HUES64 (cell line): ENCODE measurements at regions not wholly inside any gene's neighbourhood (a gene's known extent, or its start where the extent isn't known, plus 50 kb on each side); places are given as distances from the start of the nearest gene placed in this dataset.
"Not testable (repeated sequence)": the region's sequence is repeated elsewhere in the genome, so short reads cannot be mapped to it uniquely, and the experiment has no call there.

ENCODE experiments used
- H3K27ac ChIP-seq: 2 replicates; pipeline ENCODE4 v1.7.0; 2013; ENCODE audit warnings: low read depth, low read length, inconsistent platforms
- H3K27me3 ChIP-seq: 2 replicates; pipeline ENCODE4 v1.6.1; 2013; ENCODE audit warnings: mild to moderate bottlenecking, low read length; ENCODE audit not compliant: insufficient read depth
- H3K36me3 ChIP-seq: 2 replicates; pipeline ENCODE4 v1.6.1; 2013; ENCODE audit warnings: mild to moderate bottlenecking, low read length; ENCODE audit not compliant: insufficient read depth
- H3K4me1 ChIP-seq: 2 replicates; pipeline ENCODE4 v1.6.1; 2013; ENCODE audit warnings: mild to moderate bottlenecking, low read length, moderate library complexity; ENCODE audit not compliant: insufficient read depth
- H3K4me3 ChIP-seq: 2 replicates; pipeline ENCODE4 v1.5.1; 2013; ENCODE audit warnings: mild to moderate bottlenecking, low read length, moderate library complexity
- H3K9ac ChIP-seq: 2 replicates; pipeline ENCODE4 v1.6.1; 2013; ENCODE audit warnings: mild to moderate bottlenecking, low read depth, low read length
- H3K9me3 ChIP-seq: 2 replicates; pipeline ENCODE4 v1.6.1; 2013; ENCODE audit warnings: low read depth, low read length; ENCODE audit not compliant: insufficient read depth
- WGBS: fragments of 150-250, 120-280 bp; methylation state at CpG from one replicate; pipeline ENCODE4 v1.1.7; 2013; ENCODE audit warnings: missing lambda C conversion rate; 5-methylcytosine and 5-hydroxymethylcytosine counted together

GRCh38 chr5:119949426-119949999 is 320.2 kb downstream of the FAM170A start:
- Histone ChIP-seq H3K4me1 (peaks cover 21% of the 10 kb centered on the region), H3K9ac (no peak overlapping the region), H3K4me3 (no peak overlapping the region), H3K27ac (peak overlapping the region; percentile 62; the same call in 1 of the 2 replicates), H3K36me3 (no peaks in the 10 kb centered on the region), H3K9me3 (no peaks in the 10 kb centered on the region), H3K27me3 (no peaks in the 10 kb centered on the region)
- WGBS, result 62% methylated on average over 1 of the region's 1 CpG

GRCh38 chr5:119951330-119951934 is 322.1 kb downstream of the FAM170A start:
- 72% methylated on average over 4 of the region's 4 CpGs for WGBS
- no peaks in the 10 kb centered on the region for H3K36me3 ChIP-seq
- 0 out of 2 replicates have a peak overlapping the region, but pooled peaks have one; percentile 3 for H3K27ac ChIP-seq
- H3K4me3 ChIP-seq, result no peak overlapping the region
- peaks cover 21% of the 10 kb centered on the region for H3K4me1 ChIP-seq
- no peaks in the 10 kb centered on the region for H3K27me3 ChIP-seq
- H3K9ac ChIP-seq, result no peak overlapping the region
- H3K9me3 ChIP-seq, result peaks cover 12% of the 10 kb centered on the region

GRCh38 chr5:119953474-119953873 is 324.1 kb downstream of the FAM170A start:
- Histone ChIP-seq H3K27me3 (no peaks in the 10 kb centered on the region), H3K9ac (no peak overlapping the region), H3K4me1 (peaks cover 21% of the 10 kb centered on the region), H3K36me3 (no peaks in the 10 kb centered on the region), H3K4me3 (no peak overlapping the region), H3K27ac (no peak overlapping the region), H3K9me3 (peaks cover 12% of the 10 kb centered on the region)
- no CpG with 5 or more reads among the region's 1 CpG for WGBS

- H3K4me1 ChIP-seq, result peaks cover 17% of the 10 kb centered on the region
- no peaks in the 10 kb centered on the region for H3K27me3 ChIP-seq
- no peak overlapping the region for H3K9ac ChIP-seq
- H3K9me3 ChIP-seq, result peaks cover 12% of the 10 kb centered on the region
- H3K36me3 ChIP-seq, result no peaks in the 10 kb centered on the region
- no peak overlapping the region for H3K27ac ChIP-seq
- no peak overlapping the region for H3K4me3 ChIP-seq
These were observed 324.7 kb downstream of the FAM170A start for GRCh38 chr5:119954106-119954505.

- Histone ChIP-seq H3K27me3 (no peaks in the 10 kb centered on the region), H3K4me1 (no peaks in the 10 kb centered on the region), H3K36me3 (no peaks in the 10 kb centered on the region), H3K4me3 (no peak overlapping the region), H3K9ac (no peak overlapping the region), H3K27ac (no peak overlapping the region), H3K9me3 (no peaks in the 10 kb centered on the region)
- WGBS, result 100% methylated on average over 1 of the region's 1 CpG
These were observed 332.6 kb downstream of the FAM170A start for GRCh38 chr5:119961993-119962392.

GRCh38 chr5:119966028-119966427 is 336.7 kb downstream of the FAM170A start:
- 58% methylated on average over 3 of the region's 3 CpGs for WGBS
- H3K4me1 ChIP-seq, result no peaks in the 10 kb centered on the region
- no peak overlapping the region for H3K9ac ChIP-seq
- H3K36me3 ChIP-seq, result no peaks in the 10 kb centered on the region
- no peaks in the 10 kb centered on the region for H3K9me3 ChIP-seq
- no peak overlapping the region for H3K27ac ChIP-seq
- no peak overlapping the region for H3K4me3 ChIP-seq
- no peaks in the 10 kb centered on the region for H3K27me3 ChIP-seq

GRCh38 chr5:119968690-119969089 is 339.3 kb downstream of the FAM170A start:
- Histone ChIP-seq H3K9ac (no peak overlapping the region), H3K4me1 (no peaks in the 10 kb centered on the region), H3K4me3 (no peak overlapping the region), H3K27me3 (no peaks in the 10 kb centered on the region), H3K36me3 (no peaks in the 10 kb centered on the region), H3K27ac (no peak overlapping the region), H3K9me3 (no peaks in the 10 kb centered on the region)
- WGBS, result 100% methylated on average over 2 of the region's 2 CpGs

GRCh38 chr5:119987077-119987476 is 357.7 kb downstream of the FAM170A start:
- not testable (repeated sequence) for H3K9me3 ChIP-seq, H3K27ac ChIP-seq, H3K4me1 ChIP-seq, H3K4me3 ChIP-seq, H3K9ac ChIP-seq, H3K36me3 ChIP-seq, H3K27me3 ChIP-seq
- 94% methylated on average over 7 of the region's 7 CpGs for WGBS

- no peak overlapping the region for H3K4me3 ChIP-seq
- H3K36me3 ChIP-seq, result no peaks in the 10 kb centered on the region
- H3K27ac ChIP-seq, result no peak overlapping the region
- H3K27me3 ChIP-seq, result no peaks in the 10 kb centered on the region
- 92% methylated on average over 3 of the region's 3 CpGs for whole genome bisulfite sequencing
- H3K4me1 ChIP-seq, result no peaks in the 10 kb centered on the region
- H3K9me3 ChIP-seq, result 0 out of 2 replicates have a peak, but pooled peaks cover 4% of the 10 kb centered on the region
- H3K9ac ChIP-seq, result no peak overlapping the region
These were observed 362.3 kb downstream of the FAM170A start for GRCh38 chr5:119991625-119992024.

GRCh38 chr5:119996128-119996527 is 366.8 kb downstream of the FAM170A start:
- Histone ChIP-seq H3K36me3 (no peaks in the 10 kb centered on the region), H3K4me3 (no peak overlapping the region), H3K9ac (no peak overlapping the region), H3K9me3 (no peaks in the 10 kb centered on the region), H3K4me1 (no peaks in the 10 kb centered on the region), H3K27ac (no peak overlapping the region), H3K27me3 (no peaks in the 10 kb centered on the region)
- WGBS, result 91% methylated on average over 2 of the region's 2 CpGs

GRCh38 chr5:120007598-120007997 is 378.2 kb downstream of the FAM170A start:
- no peaks in the 10 kb centered on the region for H3K9me3 ChIP-seq
- H3K27me3 ChIP-seq, result no peaks in the 10 kb centered on the region
- WGBS, result 95% methylated on average over 4 of the region's 4 CpGs
- H3K4me1 ChIP-seq, result peaks cover under 1% of the 10 kb centered on the region; the same call in 1 of the 2 replicates
- no peaks in the 10 kb centered on the region for H3K36me3 ChIP-seq
- no peak overlapping the region for H3K27ac ChIP-seq
- no peak overlapping the region for H3K4me3 ChIP-seq
- H3K9ac ChIP-seq, result no peak overlapping the region
